ENCODE measurements at regions not wholly inside any gene's neighbourhood (a gene's known extent, or its start where the extent isn't known, plus 50 kb on each side); places are given as distances from the start of the nearest gene placed in this dataset.

GRCh38 chr6:140774080-140774505 is 1358.6 kb upstream of the GJE1 start:
- no peak for DNase-seq (ENCODE audit: low read depth)
- TF ChIP-seq CTCF (IDR thresholded peaks at IDR 0.05; ENCODE audit: control insufficient read depth, extremely low read depth, insufficient read depth): no peak
- H3K4me3 ChIP-seq (ENCODE audit: low read depth, low read length): no peak overlapping the region

- DNase-seq (ENCODE audit: low read depth): no peak
- no peak overlapping the region for H3K4me3 ChIP-seq (ENCODE audit: low read depth, low read length)
- TF ChIP-seq CTCF (IDR thresholded peaks at IDR 0.05; ENCODE audit: control insufficient read depth, extremely low read depth, insufficient read depth): no peak
These were observed 1359.4 kb upstream of the GJE1 start for GRCh38 chr6:140773276-140773675.

GRCh38 chr6:140772576-140772975 is 1360.1 kb upstream of the GJE1 start:
- no peak overlapping the region for H3K4me3 ChIP-seq (ENCODE audit: low read depth, low read length)
- TF ChIP-seq CTCF (IDR thresholded peaks at IDR 0.05; ENCODE audit: control insufficient read depth, extremely low read depth, insufficient read depth): no peak
- DNase-seq (ENCODE audit: low read depth): no peak

- H3K4me3 ChIP-seq (ENCODE audit: low read depth, low read length): no peak overlapping the region
- DNase-seq (ENCODE audit: low read depth): no peak
- no peak for TF ChIP-seq CTCF (IDR thresholded peaks at IDR 0.05; ENCODE audit: control insufficient read depth, extremely low read depth, insufficient read depth)
These were observed 1364.6 kb upstream of the GJE1 start for GRCh38 chr6:140768133-140768532.

- no peak for DNase-seq (ENCODE audit: low read depth)
- H3K4me3 ChIP-seq (ENCODE audit: low read depth, low read length): no peak overlapping the region
- no peak for TF ChIP-seq CTCF (IDR thresholded peaks at IDR 0.05; ENCODE audit: control insufficient read depth, extremely low read depth, insufficient read depth)
These were observed 1365.7 kb upstream of the GJE1 start for GRCh38 chr6:140766999-140767398.

- no peak for TF ChIP-seq CTCF (IDR thresholded peaks at IDR 0.05; ENCODE audit: control insufficient read depth, extremely low read depth, insufficient read depth)
- DNase-seq (ENCODE audit: low read depth): no peak
- no peak overlapping the region for H3K4me3 ChIP-seq (ENCODE audit: low read depth, low read length)
These were observed 1374.4 kb upstream of the GJE1 start for GRCh38 chr6:140758169-140758877.

- no peak for TF ChIP-seq CTCF (IDR thresholded peaks at IDR 0.05; ENCODE audit: control insufficient read depth, extremely low read depth, insufficient read depth)
- no peak overlapping the region for H3K4me3 ChIP-seq (ENCODE audit: low read depth, low read length)
- no peak for DNase-seq (ENCODE audit: low read depth)
These were observed 1377.8 kb upstream of the CITED2 start for GRCh38 chr6:140752234-140752633.
